Trophoblast cell (in vitro differentiated cells and primary cell): ENCODE measurements at regions not wholly inside any gene's neighbourhood (a gene's known extent, or its start where the extent isn't known, plus 50 kb on each side); places are given as distances from the start of the nearest gene placed in this dataset.

Experiments used
- DNase-seq, 2 donors: peaks; one replicate each; pipeline ENCODE4 v3.0.0-alpha.2; 2016
- H2AFZ ChIP-seq: 2 replicates; pipeline ENCODE4 v1.6.1; 2013; ENCODE audit warnings: low read length, moderate library complexity, mild to moderate bottlenecking; ENCODE audit not compliant: insufficient read depth, poor library complexity
- H2AK5ac ChIP-seq: 2 replicates; pipeline ENCODE4 v1.6.1; 2013; ENCODE audit warnings: mild to moderate bottlenecking, low read length
- H2BK120ac ChIP-seq: 2 replicates; pipeline ENCODE4 v1.6.1; 2013; ENCODE audit warnings: low read length, mild to moderate bottlenecking, moderate library complexity; ENCODE audit not compliant: insufficient read depth, poor library complexity
- H2BK12ac ChIP-seq: 2 replicates; pipeline ENCODE4 v1.6.1; 2013; ENCODE audit warnings: mild to moderate bottlenecking, low read length, moderate library complexity
- H2BK5ac ChIP-seq: 2 replicates; pipeline ENCODE4 v1.6.1; 2013; ENCODE audit warnings: low read length, low read depth, moderate library complexity, mild to moderate bottlenecking; ENCODE audit not compliant: poor library complexity
- H3K14ac ChIP-seq: 2 replicates; pipeline ENCODE4 v1.6.1; 2013; ENCODE audit warnings: mild to moderate bottlenecking, low read length
- H3K18ac ChIP-seq: 2 replicates; pipeline ENCODE4 v1.6.1; 2013; ENCODE audit warnings: mild to moderate bottlenecking, low read length
- H3K23ac ChIP-seq: 2 replicates; pipeline ENCODE4 v1.6.1; 2013; ENCODE audit warnings: low read length
- H3K27ac ChIP-seq: 2 replicates; pipeline ENCODE4 v1.5.1; 2013; ENCODE audit warnings: low read depth, mild to moderate bottlenecking, inconsistent platforms, low read length, moderate library complexity
- H3K27me3 ChIP-seq: 2 replicates; pipeline ENCODE4 v1.6.1; 2013; ENCODE audit warnings: inconsistent platforms, mild to moderate bottlenecking, low read length, moderate library complexity; ENCODE audit not compliant: insufficient read depth
- H3K36me3 ChIP-seq, 2 experiments: 1 replicate in 1 of 2; 2 replicates in 1 of 2; pipeline ENCODE4 v1.6.1; 2013; ENCODE audit warnings: low read length in 2 of 2, mild to moderate bottlenecking in 2 of 2, moderate library complexity in 1 of 2; ENCODE audit not compliant: insufficient read depth in 2 of 2, control insufficient read depth in 1 of 2
- H3K4ac ChIP-seq: 2 replicates; pipeline ENCODE4 v1.6.1; 2013; ENCODE audit warnings: low read depth, mild to moderate bottlenecking, low read length, moderate library complexity
- H3K4me1 ChIP-seq, 2 experiments: 1 replicate in 1 of 2; 2 replicates in 1 of 2; pipeline ENCODE4 v1.6.1; 2013; ENCODE audit warnings: low read length in 2 of 2, mild to moderate bottlenecking in 2 of 2, moderate library complexity in 1 of 2; ENCODE audit not compliant: insufficient read depth in 2 of 2, control insufficient read depth in 1 of 2
- H3K4me2 ChIP-seq: 2 replicates; pipeline ENCODE4 v1.6.1; 2013; ENCODE audit warnings: inconsistent platforms, mild to moderate bottlenecking, low read length, moderate library complexity
- H3K4me3 ChIP-seq: 2 replicates; pipeline ENCODE4 v1.5.1; 2013; ENCODE audit warnings: mild to moderate bottlenecking, low read depth, low read length, inconsistent platforms
- H3K79me1 ChIP-seq: one replicate; pipeline ENCODE4 v1.6.1; 2013; ENCODE audit warnings: low read length
- H3K79me2 ChIP-seq: 2 replicates; pipeline ENCODE4 v1.6.1; 2013; ENCODE audit warnings: low read length, mild to moderate bottlenecking; ENCODE audit not compliant: control insufficient read depth, insufficient read depth, poor library complexity
- H3K9ac ChIP-seq: 2 replicates; pipeline ENCODE4 v1.6.1; 2013; ENCODE audit warnings: mild to moderate bottlenecking, low read length
- H3K9me3 ChIP-seq: 2 replicates; pipeline ENCODE4 v1.6.1; 2013; ENCODE audit warnings: low read depth, mild to moderate bottlenecking, control low read depth, inconsistent platforms, low read length; ENCODE audit not compliant: insufficient read depth
- H4K12ac ChIP-seq: 2 replicates; pipeline ENCODE4 v1.6.1; 2013; ENCODE audit warnings: low read depth, mild to moderate bottlenecking, low read length, moderate library complexity
- H4K8ac ChIP-seq: 2 replicates; pipeline ENCODE4 v1.6.1; 2013; ENCODE audit warnings: low read depth, mild to moderate bottlenecking, low read length, moderate library complexity
- H4K91ac ChIP-seq: one replicate; pipeline ENCODE4 v1.6.1; 2013; ENCODE audit warnings: low read depth, mild to moderate bottlenecking, low read length, moderate library complexity
- WGBS: extraction: QIAGEN DNeasy Blood & Tissue Kit; methylation state at CpG from one replicate; pipeline ENCODE4 v1.1.7; 2013; ENCODE audit warnings: missing lambda C conversion rate; ENCODE audit not compliant: insufficient read length, insufficient coverage; ENCODE audit errors: extremely low coverage; 5-methylcytosine and 5-hydroxymethylcytosine counted together

GRCh38 chr3:163812006-163812405 is 1266.3 kb downstream of the SI start:
- Histone ChIP-seq H3K4ac (no peak overlapping the region), H4K12ac (no peak overlapping the region), H3K14ac (no peak overlapping the region), H3K23ac (no peak overlapping the region), H3K79me1 (no peaks in the 10 kb centered on the region), H3K4me1 (no peaks in the 10 kb centered on the region), H3K9ac (no peak overlapping the region), H3K9me3 (no peaks in the 10 kb centered on the region), H2AFZ (no peak overlapping the region), H4K91ac (no peak overlapping the region), H3K4me3 (no peak overlapping the region), H4K8ac (no peak overlapping the region), H2AK5ac (no peak overlapping the region), H3K4me2 (no peak overlapping the region), H3K27ac (no peak overlapping the region), H3K27me3 (no peaks in the 10 kb centered on the region), H3K79me2 (no peaks in the 10 kb centered on the region), H2BK5ac (no peak overlapping the region), H2BK12ac (no peak overlapping the region), H3K36me3 (no peaks in the 10 kb centered on the region), H2BK120ac (no peak overlapping the region), H3K18ac (no peak overlapping the region)
- no peak for DNase-seq
- no CpG with 5 or more reads among the region's 3 CpGs for WGBS

GRCh38 chr3:163809540-163809993 is 1268.7 kb downstream of the SI start:
- H3K27me3 ChIP-seq, result no peaks in the 10 kb centered on the region
- no CpG with 5 or more reads among the region's 4 CpGs for WGBS
- no peak overlapping the region for H3K18ac ChIP-seq
- no peak overlapping the region for H4K8ac ChIP-seq
- H3K4me3 ChIP-seq, result no peak overlapping the region
- no peaks in the 10 kb centered on the region for H3K79me2 ChIP-seq
- H3K9me3 ChIP-seq, result no peaks in the 10 kb centered on the region
- H3K4ac ChIP-seq, result no peak overlapping the region
- no peak overlapping the region for H2BK12ac ChIP-seq
- H3K14ac ChIP-seq, result no peak overlapping the region
- H4K12ac ChIP-seq, result no peak overlapping the region
- H2AK5ac ChIP-seq, result no peak overlapping the region
- no peak overlapping the region for H3K4me2 ChIP-seq
- no peak overlapping the region for H3K9ac ChIP-seq
- no peaks in the 10 kb centered on the region for H3K36me3 ChIP-seq
- H2BK5ac ChIP-seq, result no peak overlapping the region
- no peak for DNase-seq
- H4K91ac ChIP-seq, result no peak overlapping the region
- no peaks in the 10 kb centered on the region for H3K79me1 ChIP-seq
- no peak overlapping the region for H2AFZ ChIP-seq
- H3K23ac ChIP-seq, result no peak overlapping the region
- H3K4me1 ChIP-seq, result no peaks in the 10 kb centered on the region
- no peak overlapping the region for H3K27ac ChIP-seq
- no peak overlapping the region for H2BK120ac ChIP-seq

- H2BK5ac ChIP-seq, result no peak overlapping the region
- H2BK12ac ChIP-seq, result no peak overlapping the region
- no peak overlapping the region for H4K91ac ChIP-seq
- peaks cover 2% of the 10 kb centered on the region for H3K9me3 ChIP-seq
- no peak overlapping the region for H3K27ac ChIP-seq
- no peaks in the 10 kb centered on the region for H3K27me3 ChIP-seq
- no peak overlapping the region for H3K18ac ChIP-seq
- WGBS, result no CpG with 5 or more reads among the region's 2 CpGs
- no peak overlapping the region for H3K14ac ChIP-seq
- H3K79me1 ChIP-seq, result no peaks in the 10 kb centered on the region
- H3K4ac ChIP-seq, result no peak overlapping the region
- H3K4me3 ChIP-seq, result no peak overlapping the region
- no peaks in the 10 kb centered on the region for H3K4me1 ChIP-seq
- DNase-seq, result no peak
- H2BK120ac ChIP-seq, result no peak overlapping the region
- no peak overlapping the region for H2AK5ac ChIP-seq
- H4K12ac ChIP-seq, result no peak overlapping the region
- no peak overlapping the region for H2AFZ ChIP-seq
- no peak overlapping the region for H4K8ac ChIP-seq
- no peaks in the 10 kb centered on the region for H3K36me3 ChIP-seq
- H3K9ac ChIP-seq, result no peak overlapping the region
- no peaks in the 10 kb centered on the region for H3K79me2 ChIP-seq
- H3K4me2 ChIP-seq, result no peak overlapping the region
- H3K23ac ChIP-seq, result no peak overlapping the region
These were observed 1291.9 kb downstream of the SI start for GRCh38 chr3:163786416-163786815.

GRCh38 chr3:163785693-163786092 is 1292.6 kb downstream of the SI start:
- Histone ChIP-seq H3K14ac (no peak overlapping the region), H3K79me2 (no peaks in the 10 kb centered on the region), H3K18ac (no peak overlapping the region), H3K4me2 (no peak overlapping the region), H3K36me3 (no peaks in the 10 kb centered on the region), H2BK5ac (no peak overlapping the region), H2BK12ac (no peak overlapping the region), H4K8ac (no peak overlapping the region), H3K9ac (no peak overlapping the region), H3K9me3 (peaks cover 2% of the 10 kb centered on the region), H3K23ac (no peak overlapping the region), H2AFZ (no peak overlapping the region), H2BK120ac (no peak overlapping the region), H4K91ac (no peak overlapping the region), H3K4ac (no peak overlapping the region), H3K27me3 (no peaks in the 10 kb centered on the region), H3K4me1 (no peaks in the 10 kb centered on the region), H4K12ac (no peak overlapping the region), H2AK5ac (no peak overlapping the region), H3K4me3 (no peak overlapping the region), H3K27ac (no peak overlapping the region), H3K79me1 (no peaks in the 10 kb centered on the region)
- DNase-seq, result no peak
